Peyer's patch (tissue), 4 donors: ENCODE measurements at regions not wholly inside any gene's neighbourhood (a gene's known extent, or its start where the extent isn't known, plus 50 kb on each side); places are given as distances from the start of the nearest gene placed in this dataset.

Experiments
- DNase-seq, 3 donors: peaks; one replicate each; pipeline ENCODE4 v3.0.0-alpha.2; 2017 to 2019
- H3K27ac ChIP-seq, 4 donors: fragments of 200-600 bp; sonication (generic); one replicate each; pipeline ENCODE4 v1.5.1; 2016 to 2019
- H3K27me3 ChIP-seq, 2 donors: fragments of 200-600 bp; sonication (generic); one replicate each; pipeline ENCODE4 v1.5.1; 2019
- H3K36me3 ChIP-seq, 3 donors: fragments of 200-600 bp; sonication (generic); one replicate each; pipeline ENCODE4 v1.5.1; 2016 to 2019
- H3K4me1 ChIP-seq, 4 donors: fragments of 200-600 bp; sonication (generic); one replicate each; pipeline ENCODE4 v1.5.1; 2016 to 2019
- H3K4me3 ChIP-seq, 4 donors: fragments of 200-600 bp; sonication (generic); 1 replicate in 3 of 4; 2 replicates in 1 of 4; pipeline ENCODE4 v1.5.1; 2016 to 2019; ENCODE audit warnings: mild to moderate bottlenecking in 1 of 4
- H3K9me3 ChIP-seq, 4 donors: fragments of 200-600 bp; sonication (generic); one replicate each; pipeline ENCODE4 v1.5.1; 2016 to 2019; ENCODE audit warnings: mild to moderate bottlenecking in 1 of 4
- POLR2A ChIP-seq, 2 donors: fragments of 450-650 bp; IDR thresholded peaks; one replicate each; pipeline ENCODE4 v1.5.1; 2017; ENCODE audit warnings: antibody characterized with exemption in 2 of 2, mild to moderate bottlenecking in 2 of 2, moderate library complexity in 2 of 2
- TF ChIP-seq, protein P1 (sequence below), 6 experiments: fragments of 450-650 bp in 4 of 6; fragments of 200-600 bp in 2 of 6; sonication (generic) in 1 of 6; IDR thresholded peaks; one replicate each; pipeline ENCODE4 v1.5.1; 2017 to 2019; ENCODE audit warnings: antibody characterized with exemption in 6 of 6, mild to moderate bottlenecking in 3 of 6, moderate library complexity in 1 of 6

DNA sequence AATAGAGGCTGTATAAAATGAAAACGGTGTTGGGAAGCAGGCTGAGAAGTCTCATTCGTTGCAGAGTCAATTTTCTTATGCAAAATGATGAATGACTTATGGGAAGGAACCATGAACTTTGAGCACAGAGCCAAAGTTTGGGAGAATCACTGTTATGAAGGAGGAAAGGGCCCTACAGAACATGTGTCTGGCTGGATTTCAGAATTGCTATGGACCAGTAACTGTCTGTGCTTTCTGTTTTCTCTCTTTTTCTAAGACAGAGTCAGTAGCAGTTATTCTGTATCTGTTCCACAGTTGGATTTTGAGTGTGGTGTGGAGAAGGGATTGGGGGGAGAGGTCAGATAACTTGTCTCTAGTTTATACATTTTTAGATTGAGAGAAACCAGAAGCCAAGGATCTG is 265.0 kb upstream of the HS3ST1 start:
- TF ChIP-seq, protein P1, sequence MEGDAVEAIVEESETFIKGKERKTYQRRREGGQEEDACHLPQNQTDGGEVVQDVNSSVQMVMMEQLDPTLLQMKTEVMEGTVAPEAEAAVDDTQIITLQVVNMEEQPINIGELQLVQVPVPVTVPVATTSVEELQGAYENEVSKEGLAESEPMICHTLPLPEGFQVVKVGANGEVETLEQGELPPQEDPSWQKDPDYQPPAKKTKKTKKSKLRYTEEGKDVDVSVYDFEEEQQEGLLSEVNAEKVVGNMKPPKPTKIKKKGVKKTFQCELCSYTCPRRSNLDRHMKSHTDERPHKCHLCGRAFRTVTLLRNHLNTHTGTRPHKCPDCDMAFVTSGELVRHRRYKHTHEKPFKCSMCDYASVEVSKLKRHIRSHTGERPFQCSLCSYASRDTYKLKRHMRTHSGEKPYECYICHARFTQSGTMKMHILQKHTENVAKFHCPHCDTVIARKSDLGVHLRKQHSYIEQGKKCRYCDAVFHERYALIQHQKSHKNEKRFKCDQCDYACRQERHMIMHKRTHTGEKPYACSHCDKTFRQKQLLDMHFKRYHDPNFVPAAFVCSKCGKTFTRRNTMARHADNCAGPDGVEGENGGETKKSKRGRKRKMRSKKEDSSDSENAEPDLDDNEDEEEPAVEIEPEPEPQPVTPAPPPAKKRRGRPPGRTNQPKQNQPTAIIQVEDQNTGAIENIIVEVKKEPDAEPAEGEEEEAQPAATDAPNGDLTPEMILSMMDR (IDR thresholded peaks at IDR 0.05), result no peak
- no peak for TF ChIP-seq POLR2A (IDR thresholded peaks at IDR 0.05)

DNA sequence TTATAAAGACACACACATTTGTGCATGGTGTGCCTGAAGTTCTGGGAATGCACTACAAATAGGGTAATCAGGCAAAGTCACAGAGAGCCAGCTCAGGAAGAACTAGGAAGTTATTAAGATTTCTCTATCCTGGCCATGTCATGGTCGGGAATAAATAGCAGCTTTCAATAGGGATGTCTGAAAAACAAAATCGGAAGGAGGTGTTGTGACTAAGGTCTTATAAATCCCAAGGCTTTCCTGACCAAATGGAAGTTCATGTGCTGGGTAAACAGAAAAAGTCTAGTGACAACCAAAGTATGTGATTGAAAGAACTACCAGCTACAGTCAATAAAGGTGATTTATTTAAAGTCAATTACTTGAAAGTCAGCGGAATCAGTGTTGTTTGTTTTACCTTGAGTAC is 262.5 kb upstream of the HS3ST1 start:
- Histone ChIP-seq H3K36me3 (no peaks in the 10 kb centered on the region), H3K4me3 (no peak overlapping the region), H3K27me3 (no peaks in the 10 kb centered on the region), H3K27ac (no peak overlapping the region), H3K9me3 (no peaks in the 10 kb centered on the region), H3K4me1 (no peaks in the 10 kb centered on the region)
- no peak for DNase-seq
- TF ChIP-seq POLR2A (IDR thresholded peaks at IDR 0.05), result no peak
- TF ChIP-seq, protein P1 (IDR thresholded peaks at IDR 0.05), result no peak

More for the DNA sequence above, 265.0 kb upstream of the HS3ST1 start:
- Histone ChIP-seq H3K9me3 (no peaks in the 10 kb centered on the region), H3K36me3 (no peaks in the 10 kb centered on the region), H3K27me3 (no peaks in the 10 kb centered on the region), H3K4me1 (no peaks in the 10 kb centered on the region), H3K4me3 (no peak overlapping the region), H3K27ac (no peak overlapping the region)
- no peak for DNase-seq

DNA sequence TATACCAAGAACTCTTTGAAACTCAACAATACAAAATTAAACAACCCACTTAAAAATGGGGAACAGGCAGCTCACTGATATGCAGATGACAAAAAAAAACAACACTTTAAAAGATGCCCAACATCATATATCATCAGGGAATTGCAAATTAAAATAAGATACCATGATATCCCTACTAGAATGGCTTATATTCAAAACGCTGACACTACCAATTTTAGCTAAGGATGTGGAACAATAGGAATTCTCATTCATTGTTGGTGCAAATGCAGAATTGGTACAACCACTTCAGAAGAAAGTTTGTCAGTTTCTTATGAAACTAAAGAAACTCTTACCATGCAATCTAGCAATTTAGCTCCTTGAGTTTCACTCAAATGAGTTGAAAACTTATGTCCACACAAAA is 259.0 kb upstream of the HS3ST1 start:
- no peak for TF ChIP-seq POLR2A (IDR thresholded peaks at IDR 0.05)
- TF ChIP-seq, protein P1 (IDR thresholded peaks at IDR 0.05), result no peak
- Histone ChIP-seq H3K4me1 (no peaks in the 10 kb centered on the region), H3K36me3 (no peaks in the 10 kb centered on the region), H3K4me3 (no peak overlapping the region), H3K27me3 (no peaks in the 10 kb centered on the region), H3K9me3 (no peaks in the 10 kb centered on the region), H3K27ac (no peak overlapping the region)
- no peak for DNase-seq

DNA sequence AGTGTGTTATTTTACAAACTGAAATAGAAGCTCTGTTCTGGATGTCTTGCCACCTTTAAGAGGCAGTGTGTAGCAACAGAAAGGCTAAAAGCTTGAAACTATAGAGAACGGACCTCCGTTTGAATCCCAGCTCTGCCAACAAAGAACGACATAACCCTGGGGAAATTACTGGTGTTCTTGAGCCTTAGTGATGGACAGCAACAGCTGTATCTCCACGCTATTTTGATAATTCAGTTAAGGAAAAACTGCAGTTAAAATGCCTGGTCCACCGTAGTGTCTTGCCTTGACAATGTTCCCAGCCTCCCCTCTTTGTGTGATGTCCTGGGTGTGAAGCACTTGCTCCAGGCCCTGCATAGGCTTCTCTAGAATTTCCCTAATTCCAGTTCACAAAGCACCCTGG is 256.8 kb upstream of the HS3ST1 start:
- no peaks in the 10 kb centered on the region for H3K9me3 ChIP-seq
- no peak overlapping the region for H3K4me3 ChIP-seq
- no peaks in the 10 kb centered on the region for H3K4me1 ChIP-seq
- H3K36me3 ChIP-seq, result no peaks in the 10 kb centered on the region
- TF ChIP-seq, protein P1 (IDR thresholded peaks at IDR 0.05), result no peak
- no peak for TF ChIP-seq POLR2A (IDR thresholded peaks at IDR 0.05)
- H3K27ac ChIP-seq, result no peak overlapping the region
- no peak for DNase-seq
- H3K27me3 ChIP-seq, result no peaks in the 10 kb centered on the region

DNA sequence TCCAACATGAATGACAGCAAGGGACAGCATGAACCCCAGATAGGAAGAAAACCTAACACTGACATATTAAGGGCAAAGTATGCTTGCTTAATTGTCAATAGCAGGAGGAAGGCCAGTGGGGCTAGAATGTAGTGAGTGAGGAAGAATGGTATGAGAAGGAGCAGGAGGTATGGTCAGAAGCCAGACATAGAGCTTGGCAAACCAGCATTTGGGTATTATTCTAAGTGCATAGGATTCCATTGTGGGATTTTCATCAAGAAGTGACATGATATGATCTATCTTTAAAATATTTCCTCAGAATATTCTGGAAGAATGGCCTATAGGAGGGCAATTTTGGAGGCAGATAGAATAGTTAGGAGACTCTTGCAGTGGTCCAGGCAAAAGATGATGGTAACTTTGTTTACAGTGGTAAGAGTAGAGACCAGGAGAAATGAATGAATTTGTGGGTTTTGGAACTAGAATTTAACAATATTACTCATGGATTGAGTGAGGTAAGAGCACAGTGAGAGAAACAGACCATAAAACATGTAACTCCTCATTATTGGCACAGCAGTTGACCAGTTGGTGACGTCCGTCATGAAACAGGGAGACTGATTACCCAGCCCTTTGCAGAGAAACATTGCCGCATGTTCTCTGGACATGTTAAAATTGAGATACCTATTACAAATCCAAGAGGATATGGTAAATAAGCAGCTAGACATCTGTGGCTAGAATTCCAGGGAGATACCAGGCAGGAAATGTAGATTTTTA is 246.5 kb upstream of the HS3ST1 start:
- Histone ChIP-seq H3K27ac (no peak overlapping the region), H3K27me3 (no peaks in the 10 kb centered on the region), H3K36me3 (no peaks in the 10 kb centered on the region), H3K4me1 (no peaks in the 10 kb centered on the region), H3K4me3 (no peak overlapping the region), H3K9me3 (no peaks in the 10 kb centered on the region)
- TF ChIP-seq POLR2A (IDR thresholded peaks at IDR 0.05), result no peak
- TF ChIP-seq, protein P1 (IDR thresholded peaks at IDR 0.05), result no peak
- no peak for DNase-seq
